ENCODE measurements at regions not wholly inside any gene's neighbourhood (a gene's known extent, or its start where the extent isn't known, plus 50 kb on each side); places are given as distances from the start of the nearest gene placed in this dataset.

DNA sequence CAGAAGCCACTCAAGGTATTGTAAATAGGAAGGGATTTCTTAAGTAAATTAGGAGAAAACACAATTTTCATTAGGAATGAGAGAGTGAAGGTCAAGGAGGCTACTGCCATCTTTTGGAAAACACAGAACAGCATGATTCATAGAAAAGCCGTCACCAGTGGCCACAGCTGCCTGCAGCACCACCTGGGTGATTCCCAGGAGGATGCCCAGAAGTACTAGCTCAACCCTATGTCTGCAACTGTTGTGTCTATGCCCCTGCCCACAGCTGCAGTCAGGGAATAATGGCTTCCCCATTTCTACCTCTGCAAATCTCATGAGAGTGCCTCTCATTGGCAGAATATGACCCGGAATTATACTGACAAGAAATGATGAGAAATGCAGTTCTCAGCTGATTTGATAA, 300.0 kb downstream of the IGSF11 start:
- Histone ChIP-seq H3K9me3 (peaks cover 0 to 7% (median 0%) of the 10 kb centered on the region in 3 donors), H3K36me3 (no peaks in the 10 kb centered on the region), H3K27ac (no peak overlapping the region), H3K4me1 (no peaks in the 10 kb centered on the region), H3K4me3 (no peak overlapping the region), H3K27me3 (no peaks in the 10 kb centered on the region)
- no peak for TF ChIP-seq POLR2AphosphoS5 (IDR thresholded peaks at IDR 0.05)
- 89 to 100% methylated on average over 1 to 2 of the region's 2 CpGs for WGBS, 2 donors (ENCODE audit: low coverage in 1 of 2)
- no peak for ATAC-seq

DNA sequence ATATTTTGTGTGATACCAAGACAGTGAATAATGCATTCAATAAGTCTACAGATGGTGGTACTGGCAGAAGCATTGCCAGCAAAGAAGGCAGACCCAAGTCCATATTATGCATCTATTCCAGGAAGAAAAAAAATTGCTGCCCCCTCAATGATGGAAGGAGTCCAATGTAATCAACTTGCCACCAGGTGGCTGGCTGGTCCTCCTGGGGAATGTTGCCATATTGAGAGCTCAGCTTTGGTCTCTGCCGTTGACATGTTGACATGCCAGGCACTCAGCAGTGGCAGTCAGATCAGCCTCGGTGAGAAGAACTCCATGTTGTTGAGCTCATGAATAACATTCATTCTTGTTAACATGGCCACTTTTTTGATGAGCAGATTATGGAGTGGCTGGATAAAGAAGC, 298.5 kb downstream of the IGSF11 start:
- 94% methylated on average over 2 of the region's 2 CpGs; no CpG with 5 or more reads in 1 of the 2 donors for WGBS, 2 donors (ENCODE audit: low coverage in 1 of 2)
- Histone ChIP-seq H3K27me3 (no peaks in the 10 kb centered on the region), H3K27ac (no peak overlapping the region), H3K4me3 (no peak overlapping the region), H3K9me3 (peaks cover 0 to 10% (median 0%) of the 10 kb centered on the region in 3 donors), H3K36me3 (no peaks in the 10 kb centered on the region), H3K4me1 (no peaks in the 10 kb centered on the region)
- TF ChIP-seq EP300 (IDR thresholded peaks at IDR 0.05) (no peak), POLR2A (IDR thresholded peaks at IDR 0.05) (no peak), POLR2AphosphoS5 (IDR thresholded peaks at IDR 0.05) (no peak)
- TF ChIP-seq, protein P1, sequence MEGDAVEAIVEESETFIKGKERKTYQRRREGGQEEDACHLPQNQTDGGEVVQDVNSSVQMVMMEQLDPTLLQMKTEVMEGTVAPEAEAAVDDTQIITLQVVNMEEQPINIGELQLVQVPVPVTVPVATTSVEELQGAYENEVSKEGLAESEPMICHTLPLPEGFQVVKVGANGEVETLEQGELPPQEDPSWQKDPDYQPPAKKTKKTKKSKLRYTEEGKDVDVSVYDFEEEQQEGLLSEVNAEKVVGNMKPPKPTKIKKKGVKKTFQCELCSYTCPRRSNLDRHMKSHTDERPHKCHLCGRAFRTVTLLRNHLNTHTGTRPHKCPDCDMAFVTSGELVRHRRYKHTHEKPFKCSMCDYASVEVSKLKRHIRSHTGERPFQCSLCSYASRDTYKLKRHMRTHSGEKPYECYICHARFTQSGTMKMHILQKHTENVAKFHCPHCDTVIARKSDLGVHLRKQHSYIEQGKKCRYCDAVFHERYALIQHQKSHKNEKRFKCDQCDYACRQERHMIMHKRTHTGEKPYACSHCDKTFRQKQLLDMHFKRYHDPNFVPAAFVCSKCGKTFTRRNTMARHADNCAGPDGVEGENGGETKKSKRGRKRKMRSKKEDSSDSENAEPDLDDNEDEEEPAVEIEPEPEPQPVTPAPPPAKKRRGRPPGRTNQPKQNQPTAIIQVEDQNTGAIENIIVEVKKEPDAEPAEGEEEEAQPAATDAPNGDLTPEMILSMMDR (IDR thresholded peaks at IDR 0.05) = no peak
- ATAC-seq = no peak

DNA sequence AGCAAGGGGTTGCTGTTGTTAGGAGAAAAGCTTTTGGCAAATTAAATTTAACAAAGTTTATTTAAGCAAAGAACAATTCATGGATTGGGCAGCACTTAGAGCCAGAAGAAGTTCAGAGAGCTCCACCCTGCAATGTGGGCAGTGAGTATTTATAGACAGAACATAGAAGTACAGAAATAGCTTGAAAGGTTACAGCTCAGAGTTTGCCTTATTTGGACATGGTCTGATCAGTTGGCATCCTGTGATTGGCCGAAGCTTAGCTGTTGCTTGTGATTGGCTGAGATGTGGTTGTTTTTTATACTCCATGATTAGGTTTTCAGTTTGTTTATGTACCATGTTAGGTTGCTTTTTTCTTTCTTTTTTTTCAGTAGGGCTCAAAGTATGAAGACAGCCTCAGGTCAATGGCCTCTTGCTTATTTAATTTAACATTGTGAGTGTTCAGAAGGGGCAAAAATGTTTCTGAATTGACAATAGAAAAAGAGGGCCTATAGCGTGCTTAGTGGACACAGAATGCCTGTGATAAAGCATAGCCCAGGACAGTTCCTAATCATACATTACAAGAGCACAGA, 293.8 kb downstream of the IGSF11 start:
- Histone ChIP-seq H3K27ac (no peak overlapping the region), H3K27me3 (no peaks in the 10 kb centered on the region), H3K4me1 (no peaks in the 10 kb centered on the region), H3K4me3 (no peak overlapping the region), H3K9me3 (peaks cover 0 to 10% (median 0%) of the 10 kb centered on the region in 3 donors), H3K36me3 (no peaks in the 10 kb centered on the region)
- no peak for ATAC-seq
- TF ChIP-seq POLR2A (IDR thresholded peaks at IDR 0.05) = no peak
- no peak for TF ChIP-seq POLR2AphosphoS5 (IDR thresholded peaks at IDR 0.05)
- TF ChIP-seq EP300 (IDR thresholded peaks at IDR 0.05) = no peak
- TF ChIP-seq, protein P1 (IDR thresholded peaks at IDR 0.05) = no peak
- 79 to 100% methylated on average over 2 of the region's 2 CpGs for WGBS, 2 donors (ENCODE audit: low coverage in 1 of 2)

DNA sequence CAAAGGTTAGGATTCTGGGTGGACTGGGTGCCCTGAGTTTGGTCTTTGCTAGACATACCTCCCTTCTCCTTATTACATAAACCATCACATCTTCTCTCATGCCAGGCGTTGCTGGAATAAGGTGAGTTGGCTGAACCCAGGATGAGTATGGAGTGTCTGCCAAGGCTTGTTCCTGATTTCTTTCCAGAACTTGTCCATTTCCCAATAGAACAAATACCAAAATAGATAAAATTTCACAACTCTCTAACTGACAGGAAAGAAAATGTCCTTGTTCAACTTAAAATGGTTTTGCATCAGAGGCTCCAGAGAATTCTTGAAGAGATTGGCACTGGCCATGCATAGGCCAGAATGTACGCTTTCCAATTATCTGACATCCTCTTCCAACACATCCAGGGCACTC, 291.9 kb downstream of the IGSF11 start:
- ATAC-seq = no peak
- Histone ChIP-seq H3K4me1 (no peaks in the 10 kb centered on the region), H3K27me3 (no peaks in the 10 kb centered on the region), H3K36me3 (no peaks in the 10 kb centered on the region), H3K27ac (no peak overlapping the region), H3K9me3 (peaks cover 0 to 10% (median 0%) of the 10 kb centered on the region in 3 donors), H3K4me3 (no peak overlapping the region)
- TF ChIP-seq POLR2AphosphoS5 (IDR thresholded peaks at IDR 0.05) = no peak
- TF ChIP-seq EP300 (IDR thresholded peaks at IDR 0.05) = no peak
- TF ChIP-seq POLR2A (IDR thresholded peaks at IDR 0.05) = no peak
- TF ChIP-seq, protein P1 (IDR thresholded peaks at IDR 0.05) = no peak
- 89 to 92% methylated on average over 2 of the region's 2 CpGs for WGBS, 2 donors (ENCODE audit: low coverage in 1 of 2)

DNA sequence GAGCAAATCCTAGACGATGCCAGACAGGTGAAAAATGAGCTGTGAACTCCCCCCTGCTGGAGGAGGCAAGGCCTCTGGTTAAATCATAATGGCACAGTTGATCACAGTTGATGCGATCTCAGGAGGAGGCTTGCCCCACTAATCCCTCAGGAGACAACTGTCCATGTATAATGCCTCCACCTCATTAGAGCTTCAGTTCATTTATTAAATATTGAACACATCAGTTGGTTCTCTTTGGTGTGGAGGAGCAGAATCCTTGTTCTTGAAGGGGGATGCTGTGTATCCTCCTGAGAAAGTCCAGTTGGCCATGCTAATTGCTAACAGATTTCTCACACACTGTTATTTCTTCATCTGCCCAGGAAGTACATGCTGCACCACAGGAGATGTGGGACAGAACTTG, 290.5 kb downstream of the IGSF11 start:
- 86 to 100% methylated on average over 1 to 2 of the region's 2 CpGs for WGBS, 2 donors (ENCODE audit: low coverage in 1 of 2)

More for the DNA sequence above, 290.5 kb downstream of the IGSF11 start:
- TF ChIP-seq EP300 (IDR thresholded peaks at IDR 0.05) (no peak), POLR2A (IDR thresholded peaks at IDR 0.05) (no peak), POLR2AphosphoS5 (IDR thresholded peaks at IDR 0.05) (no peak)
- TF ChIP-seq, protein P1 (IDR thresholded peaks at IDR 0.05) = no peak
- Histone ChIP-seq H3K27me3 (no peaks in the 10 kb centered on the region), H3K4me3 (no peak overlapping the region), H3K36me3 (no peaks in the 10 kb centered on the region), H3K4me1 (no peaks in the 10 kb centered on the region), H3K27ac (no peak overlapping the region), H3K9me3 (peaks cover 0 to 8% (median 0%) of the 10 kb centered on the region in 3 donors)
- no peak for ATAC-seq
